H54 (cell line): ENCODE measurements at regions not wholly inside any gene's neighbourhood (a gene's known extent, or its start where the extent isn't known, plus 50 kb on each side); places are given as distances from the start of the nearest gene placed in this dataset.
"Not testable (repeated sequence)": the region's sequence is repeated elsewhere in the genome, so short reads cannot be mapped to it uniquely, and the experiment has no call there.

ENCODE experiments used
- DNase-seq: peaks from one replicate; pipeline ENCODE4 v3.0.0; 2011; ENCODE audit warnings: low spot score, mixed read lengths; ENCODE audit not compliant: insufficient read length
- FAIRE-seq: peaks from 3 replicates; lab custom pipeline; 2011; peaks lifted over from hg19 to GRCh38; lab: Jason Lieb, UNC
- POLR2A ChIP-seq: IDR thresholded peaks from 2 replicates; pipeline ENCODE4 v1.6.1; 2011; ENCODE audit warnings: low read depth, mild to moderate bottlenecking, low read length

DNA sequence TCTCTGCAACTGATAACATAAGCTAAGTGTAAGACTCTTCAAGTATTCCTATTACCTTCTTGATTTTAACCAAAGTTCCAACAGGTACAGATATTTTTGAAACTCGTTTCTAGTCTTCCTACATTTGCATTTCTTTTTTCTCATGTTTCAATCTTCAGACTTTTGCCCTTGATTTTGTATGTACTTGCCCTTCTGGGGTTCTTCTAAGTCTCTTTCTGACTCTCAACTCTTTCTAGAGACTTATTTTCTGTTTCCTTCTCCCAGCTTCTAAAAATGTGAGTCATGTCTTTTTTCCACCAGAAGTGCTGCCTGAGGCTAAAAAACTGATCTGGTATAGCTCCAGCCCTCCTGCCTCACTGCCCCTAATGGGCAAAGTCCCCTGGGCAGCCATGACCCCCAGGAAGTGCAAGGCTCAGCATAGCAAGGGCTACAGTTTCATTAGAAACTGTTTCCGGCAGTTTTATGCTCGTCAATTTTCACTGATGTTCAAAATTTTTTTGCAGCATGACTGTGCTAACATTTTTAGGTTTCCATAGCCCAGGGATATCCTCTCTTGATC lies 265.9 kb downstream of the SEC16B start:
- no peak for FAIRE-seq
- no peak for TF ChIP-seq POLR2A

DNA sequence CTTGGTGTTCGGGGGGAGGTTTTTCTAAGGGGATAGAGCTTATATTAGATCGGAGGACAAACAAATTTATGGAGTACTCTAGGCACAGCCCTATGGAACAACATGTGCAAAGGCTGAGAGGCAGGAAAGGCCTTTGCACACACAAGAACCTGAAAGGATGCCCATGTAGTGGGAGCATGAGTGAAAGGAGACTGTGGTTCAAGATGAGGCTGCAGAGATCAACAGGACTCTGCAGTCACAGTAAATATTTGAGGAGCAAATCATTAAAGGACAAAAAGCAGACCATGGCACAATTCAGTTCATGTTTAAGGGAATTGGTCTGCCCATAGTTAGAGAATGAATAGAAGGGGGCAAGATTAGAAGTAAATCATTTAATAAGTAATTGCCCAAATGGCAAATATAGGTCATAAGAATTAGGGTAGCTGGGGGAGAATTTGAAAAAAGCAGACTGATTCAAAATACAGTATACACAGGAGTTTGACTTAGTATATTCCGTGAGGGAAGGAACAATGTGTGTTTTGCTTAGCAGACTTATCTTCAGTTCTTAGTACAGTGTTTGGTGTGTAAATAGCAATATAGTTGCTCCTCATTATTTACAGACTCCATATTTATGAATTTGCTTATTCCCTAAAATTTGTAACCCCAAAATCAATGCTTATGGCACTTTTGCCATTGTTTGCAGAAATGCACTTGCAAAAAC lies 268.1 kb downstream of the SEC16B start:
- FAIRE-seq, result no peak
- no peak for TF ChIP-seq POLR2A
- DNase-seq, result no peak

More for the DNA sequence above, 265.9 kb downstream of the SEC16B start:
- no peak for DNase-seq

DNA sequence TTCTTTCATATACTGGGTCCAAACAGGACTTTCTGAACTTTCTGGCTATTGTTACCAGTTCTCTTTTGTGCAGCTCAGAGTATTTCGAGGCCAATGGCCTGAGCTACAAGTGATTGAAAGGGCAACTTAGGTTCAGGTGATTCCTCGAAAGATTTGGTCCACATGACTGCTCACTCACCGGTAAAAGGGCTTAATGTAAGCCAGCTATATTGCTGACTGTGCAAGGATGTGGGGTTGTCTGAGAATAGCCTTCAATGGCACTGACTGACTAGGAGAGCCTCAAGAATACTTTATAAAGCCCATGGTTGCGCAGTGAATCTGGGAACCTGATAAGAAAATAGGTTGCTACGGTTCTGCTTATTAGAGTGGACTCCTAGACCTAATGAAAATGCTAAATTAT lies 269.0 kb downstream of the SEC16B start:
- DNase-seq, result no peak
- no peak for FAIRE-seq
- TF ChIP-seq POLR2A, result no peak

DNA sequence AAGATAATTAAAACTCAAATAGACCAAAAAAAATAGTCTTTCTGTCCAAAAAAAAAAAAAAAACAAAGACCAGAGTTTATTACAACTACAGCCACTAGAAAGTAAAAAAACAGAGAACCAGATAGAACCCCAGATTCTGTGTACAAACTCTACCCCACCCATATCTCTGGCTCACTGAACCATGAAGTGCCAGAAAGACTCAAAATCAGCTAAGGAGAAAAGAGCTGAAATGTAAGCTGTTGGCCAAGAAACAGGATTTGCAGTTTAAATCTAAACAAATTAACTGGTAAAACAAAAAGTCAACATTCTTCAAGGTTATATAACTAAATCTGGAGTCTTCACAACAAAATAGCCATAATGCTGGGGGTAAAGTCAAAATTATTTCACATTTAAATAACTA lies 278.9 kb downstream of the SEC16B start:
- TF ChIP-seq POLR2A, result no peak
- FAIRE-seq, result no peak
- no peak for DNase-seq

DNA sequence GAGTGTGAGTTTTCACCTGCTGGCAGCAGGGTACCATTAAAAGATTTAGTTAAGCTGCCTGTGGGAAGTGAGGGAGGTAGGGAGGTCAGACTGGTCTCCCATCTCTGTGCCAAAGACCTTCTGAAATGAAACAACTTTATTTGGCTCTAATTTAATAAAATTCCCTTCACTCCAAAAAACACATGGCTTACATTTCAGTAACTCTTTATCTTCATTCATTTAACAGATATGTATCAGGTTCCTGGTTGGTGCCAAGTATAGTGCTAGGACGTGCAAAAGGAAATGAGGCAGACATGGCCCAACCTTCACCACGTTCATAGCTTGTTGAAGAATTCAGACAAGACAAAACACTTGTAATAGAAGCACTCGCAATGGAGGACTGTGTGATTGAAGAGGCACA lies 282.3 kb downstream of the SEC16B start:
- DNase-seq (no peak), FAIRE-seq (no peak)
- TF ChIP-seq POLR2A, result no peak

DNA sequence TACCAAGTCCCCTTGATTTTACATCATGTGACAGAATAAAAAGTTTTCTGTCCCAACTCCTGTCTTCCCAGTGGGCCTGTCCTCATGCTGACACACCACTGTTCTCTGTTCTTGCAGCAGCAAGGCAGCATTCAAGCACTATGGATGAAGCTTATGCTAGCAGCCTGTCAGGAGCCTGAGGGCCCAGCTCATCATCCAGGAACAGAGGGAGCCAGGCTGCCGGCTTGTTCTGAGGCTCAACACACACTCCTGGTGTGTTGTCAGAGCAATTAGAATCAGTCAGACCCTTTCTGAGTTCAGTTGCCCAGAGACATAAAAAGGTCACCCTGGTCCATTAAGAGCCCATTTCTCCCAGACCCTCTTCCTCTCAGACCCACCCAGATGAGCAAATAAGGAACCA lies 282.9 kb downstream of the SEC16B start:
- DNase-seq (no peak), FAIRE-seq (no peak)
- no peak for TF ChIP-seq POLR2A

DNA sequence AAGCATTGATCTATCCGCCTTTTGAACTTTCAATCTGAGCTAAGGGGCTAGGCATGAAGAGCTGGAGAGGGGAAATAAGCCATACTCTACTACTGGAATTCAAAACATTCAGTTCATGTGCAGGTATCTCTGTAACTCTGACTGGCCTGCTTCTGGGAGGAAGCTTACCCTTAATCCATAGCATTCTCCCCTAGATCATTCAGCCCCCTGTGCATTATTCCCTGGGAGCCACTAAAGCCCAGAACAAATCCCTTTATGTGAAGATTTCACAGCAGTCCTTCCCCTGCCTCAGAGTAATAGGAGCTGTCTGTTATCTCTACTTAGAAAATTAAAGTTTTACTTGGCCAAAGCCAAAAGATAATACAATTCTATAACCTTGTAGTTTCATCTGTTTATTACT lies 300.7 kb downstream of the SEC16B start:
- DNase-seq (no peak), FAIRE-seq (no peak)
- TF ChIP-seq POLR2A, result no peak

DNA sequence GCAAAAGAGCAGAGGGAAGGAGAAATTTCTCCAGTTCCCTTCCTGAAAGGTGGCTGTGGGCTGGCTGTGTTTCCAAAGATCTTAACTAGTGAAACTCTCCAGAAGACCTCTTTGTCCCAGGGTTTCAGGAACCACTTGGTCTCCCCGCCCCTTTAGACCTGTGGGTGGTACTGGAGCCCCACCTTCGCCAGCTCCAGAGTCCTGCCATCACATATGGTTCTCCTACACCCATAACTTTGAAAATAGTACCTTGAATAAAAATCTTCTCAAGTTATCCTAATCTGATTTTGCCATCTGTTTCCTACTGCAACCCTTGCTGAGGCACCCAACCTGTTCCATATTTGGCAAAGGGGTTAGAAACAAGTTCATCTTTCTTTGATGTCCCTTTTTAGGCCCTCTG lies 303.9 kb downstream of the SEC16B start:
- TF ChIP-seq POLR2A, result no peak
- FAIRE-seq, result no peak
- no peak for DNase-seq

DNA sequence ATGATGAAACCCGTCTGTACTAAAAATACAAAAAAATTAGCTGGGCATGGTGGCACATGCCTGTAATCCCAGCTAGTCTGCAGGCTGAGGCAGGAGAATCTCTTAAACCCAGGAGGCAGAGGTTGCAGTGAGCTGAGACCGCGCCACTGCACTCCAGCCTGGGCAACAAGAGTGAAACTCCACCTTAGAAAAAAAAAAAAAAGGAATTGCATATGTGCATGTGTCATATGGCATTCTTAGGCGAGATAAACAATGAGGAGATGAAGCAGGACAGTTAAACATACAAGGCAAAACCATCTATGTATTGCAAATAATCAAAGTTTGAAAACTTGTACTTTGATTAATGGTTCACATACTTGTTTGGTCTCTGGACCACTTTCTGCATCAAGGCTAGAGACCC lies 305.1 kb downstream of the SEC16B start:
- DNase-seq, FAIRE-seq: not testable (repeated sequence)

DNA sequence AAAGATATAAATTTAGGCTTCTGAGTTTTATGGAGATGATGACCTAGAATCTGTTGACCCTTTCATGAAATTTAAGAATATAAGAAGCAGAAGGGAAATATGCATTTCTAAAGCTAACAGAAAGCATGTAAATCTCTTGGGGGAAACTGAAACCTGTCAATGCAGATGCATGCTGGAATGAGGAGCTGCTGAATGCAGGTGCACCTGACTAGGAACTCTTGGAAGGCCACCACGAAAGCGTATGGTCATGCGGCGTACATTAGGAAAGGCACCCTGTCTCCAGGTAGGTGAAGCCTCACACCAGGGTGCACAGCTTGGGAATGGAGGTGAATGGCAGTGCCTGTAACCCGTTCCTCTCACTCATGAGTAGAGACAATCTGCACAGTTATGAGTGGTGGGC lies 309.7 kb downstream of the SEC16B start:
- FAIRE-seq, result no peak

DNA sequence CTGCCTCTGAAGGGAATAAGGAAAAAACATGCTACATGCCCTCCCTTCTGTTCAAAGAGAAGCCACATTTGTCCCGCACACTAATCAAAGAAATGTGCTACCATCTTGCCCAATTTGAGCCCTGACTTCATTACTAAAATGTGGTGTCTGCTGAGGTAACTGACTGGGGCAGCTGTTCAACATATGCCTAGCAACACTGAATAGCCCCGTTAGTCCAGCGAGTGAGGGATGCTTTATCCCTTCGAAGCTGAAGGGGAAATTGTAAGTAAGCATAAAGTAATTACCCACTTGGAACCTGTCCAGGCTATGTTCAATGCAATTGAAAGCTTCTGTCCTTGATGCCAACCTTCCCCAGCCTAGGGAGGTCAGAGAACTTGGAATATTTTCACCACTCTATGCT lies 310.6 kb downstream of the SEC16B start:
- DNase-seq, result no peak
- TF ChIP-seq POLR2A, result no peak
- FAIRE-seq, result no peak

More for the DNA sequence above, 309.7 kb downstream of the SEC16B start:
- TF ChIP-seq POLR2A, result no peak
- no peak for DNase-seq

DNA sequence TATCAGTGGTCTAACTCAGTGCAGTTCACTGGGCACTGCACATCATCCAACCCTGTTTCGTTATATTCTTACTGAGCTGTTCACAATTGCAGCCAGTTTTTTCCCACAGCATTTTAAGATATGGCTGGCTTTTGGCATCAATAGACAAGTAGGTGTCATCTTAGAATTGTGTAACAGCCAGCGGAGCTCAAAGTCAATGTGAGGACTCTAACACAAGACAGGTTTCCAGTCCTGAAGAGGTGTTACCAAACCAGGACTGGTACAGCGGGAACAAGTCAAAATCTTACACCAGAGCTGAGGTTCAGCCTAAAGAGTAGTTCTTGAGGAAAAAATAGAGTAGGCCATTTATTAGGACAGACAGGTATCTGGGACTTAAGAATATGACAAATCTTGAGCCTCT lies 313.3 kb downstream of the SEC16B start:
- DNase-seq (no peak), FAIRE-seq (no peak)
- TF ChIP-seq POLR2A, result no peak

DNA sequence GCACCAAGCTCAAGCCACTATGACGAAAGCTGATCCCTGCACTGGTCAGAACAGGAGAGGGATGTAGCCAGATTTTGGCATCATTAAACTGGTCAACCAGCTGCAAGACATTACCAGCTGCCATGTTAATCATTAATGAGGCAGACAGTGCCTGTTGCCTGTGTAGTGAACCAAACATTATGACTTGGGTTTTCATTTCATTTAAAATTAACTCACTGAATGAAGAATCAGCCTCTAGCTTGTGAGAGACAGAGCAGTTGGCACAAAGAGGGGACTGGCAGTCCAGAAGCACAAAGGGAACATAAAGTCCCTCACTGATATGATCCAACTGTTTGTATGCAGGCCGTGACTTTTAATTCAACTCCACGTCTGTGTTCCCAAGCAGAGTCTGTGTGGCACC lies 318.9 kb downstream of the SEC16B start:
- FAIRE-seq (no peak), DNase-seq (no peak)
- TF ChIP-seq POLR2A, result no peak

DNA sequence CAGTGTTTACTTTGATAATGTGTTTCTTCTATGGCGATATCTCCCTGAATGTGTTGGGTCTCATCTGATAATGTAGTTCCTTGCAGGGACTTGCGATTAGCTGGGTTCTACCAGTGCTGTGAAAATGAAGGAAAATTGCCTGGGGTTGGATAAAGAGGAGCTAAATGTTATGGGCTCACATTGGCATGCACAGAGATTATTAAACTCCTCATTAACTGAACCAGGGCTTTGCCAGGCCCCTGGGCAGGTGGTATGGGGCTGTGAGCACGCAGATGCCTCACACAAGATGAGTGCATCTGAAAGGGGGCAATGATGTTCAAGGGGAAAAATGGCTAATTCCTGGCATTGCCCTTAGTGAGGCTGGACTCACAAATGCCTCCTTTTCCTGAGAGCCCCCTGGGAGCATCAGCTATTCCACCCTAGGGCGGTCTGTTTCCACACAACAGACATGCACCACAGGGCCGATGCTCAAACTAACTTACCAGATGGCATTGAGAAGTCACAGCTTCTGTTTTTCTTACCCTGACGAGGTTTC lies 321.1 kb downstream of the SEC16B start:
- DNase-seq (no peak), FAIRE-seq (no peak)
- no peak for TF ChIP-seq POLR2A

DNA sequence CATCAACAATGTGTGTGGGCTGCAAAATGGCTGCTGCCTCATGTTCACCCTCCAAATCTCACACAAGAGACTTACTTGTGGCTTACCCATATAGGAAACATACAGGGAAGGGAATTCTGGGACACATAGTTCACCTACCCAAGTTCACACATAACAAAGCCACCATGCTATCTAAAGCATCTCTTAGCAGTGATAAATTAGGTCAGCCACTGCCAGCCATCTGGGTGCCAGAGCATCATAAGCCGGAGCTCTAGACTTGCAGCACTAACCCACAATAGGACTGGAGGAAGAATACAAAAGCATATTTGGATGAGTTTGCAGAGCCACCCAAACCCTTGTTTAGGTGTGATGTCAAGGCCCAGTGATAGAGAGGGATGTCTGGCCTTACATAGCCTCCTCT lies 321.7 kb downstream of the SEC16B start:
- DNase-seq (no peak), FAIRE-seq (no peak)
- TF ChIP-seq POLR2A, result no peak
